Endothelial cell (in vitro differentiated cells): ENCODE measurements at regions not wholly inside any gene's neighbourhood (a gene's known extent, or its start where the extent isn't known, plus 50 kb on each side); places are given as distances from the start of the nearest gene placed in this dataset.
A peak's percentile ranks its signal among the peaks of the same experiment; 100 is the strongest.

Source experiments
- DNase-seq: peaks from one replicate; pipeline ENCODE4 v3.0.0; 2021; ENCODE audit warnings: low spot score
- H3K27ac Mint-ChIP-seq: one replicate; pipeline ENCODE4 v1.8.0; 2021; ENCODE audit warnings: mixed read lengths, inconsistent platforms; ENCODE audit not compliant: unreplicated experiment
- H3K27me3 Mint-ChIP-seq: one replicate; pipeline ENCODE4 v1.8.0; 2021; ENCODE audit warnings: mild to moderate bottlenecking, moderate library complexity, mixed read lengths, inconsistent platforms; ENCODE audit not compliant: unreplicated experiment
- H3K36me3 Mint-ChIP-seq: one replicate; pipeline ENCODE4 v1.8.0; 2021; ENCODE audit warnings: mild to moderate bottlenecking, low read depth, mixed read lengths, inconsistent platforms; ENCODE audit not compliant: unreplicated experiment
- H3K4me1 Mint-ChIP-seq: one replicate; pipeline ENCODE4 v1.8.0; 2021; ENCODE audit warnings: mild to moderate bottlenecking, mixed read lengths, inconsistent platforms; ENCODE audit not compliant: unreplicated experiment
- H3K4me3 Mint-ChIP-seq: one replicate; pipeline ENCODE4 v1.8.0; 2021; ENCODE audit warnings: mild to moderate bottlenecking, mixed read lengths, inconsistent platforms; ENCODE audit not compliant: unreplicated experiment
- H3K9me3 Mint-ChIP-seq: one replicate; pipeline ENCODE4 v1.8.0; 2021; ENCODE audit warnings: mixed read lengths, inconsistent platforms; ENCODE audit not compliant: unreplicated experiment
- CTCF ChIP-seq: fragments of 200-600 bp; sonication (generic); IDR thresholded peaks from one replicate; pipeline ENCODE4 v1.5.0; 2021; ENCODE audit warnings: antibody characterized with exemption; ENCODE audit not compliant: unreplicated experiment

GRCh38 chr3:31225923-31226322 is 306.8 kb upstream of the STT3B start:
- DNase-seq = no peak
- Mint-ChIP-seq H3K27me3 (peaks cover 4% of the 10 kb centered on the region), H3K27ac (peak overlapping the region; percentile 38), H3K36me3 (no peaks in the 10 kb centered on the region), H3K9me3 (no peaks in the 10 kb centered on the region), H3K4me3 (no peak overlapping the region), H3K4me1 (peaks cover 29% of the 10 kb centered on the region)
- TF ChIP-seq CTCF = no peak

GRCh38 chr3:31226346-31226745 is 306.4 kb upstream of the STT3B start:
- Mint-ChIP-seq H3K4me3 (no peak overlapping the region), H3K4me1 (peaks cover 30% of the 10 kb centered on the region), H3K27me3 (peaks cover 4% of the 10 kb centered on the region), H3K36me3 (no peaks in the 10 kb centered on the region), H3K27ac (peak overlapping the region; percentile 38), H3K9me3 (no peaks in the 10 kb centered on the region)
- DNase-seq = no peak
- TF ChIP-seq CTCF = no peak

- no peaks in the 10 kb centered on the region for H3K36me3 Mint-ChIP-seq
- H3K4me1 Mint-ChIP-seq = peaks cover 31% of the 10 kb centered on the region
- no peak for TF ChIP-seq CTCF
- H3K27me3 Mint-ChIP-seq = peaks cover 4% of the 10 kb centered on the region
- H3K9me3 Mint-ChIP-seq = no peaks in the 10 kb centered on the region
- H3K4me3 Mint-ChIP-seq = no peak overlapping the region
- no peak for DNase-seq
- no peak overlapping the region for H3K27ac Mint-ChIP-seq
These were observed 305.6 kb upstream of the STT3B start for GRCh38 chr3:31227131-31227562.

GRCh38 chr3:31230425-31231223 is 302.1 kb upstream of the STT3B start:
- H3K4me3 Mint-ChIP-seq = no peak overlapping the region
- no peaks in the 10 kb centered on the region for H3K36me3 Mint-ChIP-seq
- peaks cover 20% of the 10 kb centered on the region for H3K4me1 Mint-ChIP-seq
- TF ChIP-seq CTCF = no peak
- H3K9me3 Mint-ChIP-seq = no peaks in the 10 kb centered on the region
- H3K27ac Mint-ChIP-seq = no peak overlapping the region
- H3K27me3 Mint-ChIP-seq = peaks cover 1% of the 10 kb centered on the region
- no peak for DNase-seq

- H3K4me1 Mint-ChIP-seq = peaks cover 6% of the 10 kb centered on the region
- no peak overlapping the region for H3K4me3 Mint-ChIP-seq
- no peak for DNase-seq
- H3K27ac Mint-ChIP-seq = no peak overlapping the region
- H3K36me3 Mint-ChIP-seq = no peaks in the 10 kb centered on the region
- no peak for TF ChIP-seq CTCF
- H3K9me3 Mint-ChIP-seq = no peaks in the 10 kb centered on the region
- peaks cover 1% of the 10 kb centered on the region for H3K27me3 Mint-ChIP-seq
These were observed 300.4 kb upstream of the STT3B start for GRCh38 chr3:31232055-31233025.
